ENCODE measurements at regions not wholly inside any gene's neighbourhood (a gene's known extent, or its start where the extent isn't known, plus 50 kb on each side); places are given as distances from the start of the nearest gene placed in this dataset.

- DNase-seq = no peak
Observed at GRCh38 chr20:22652681-22653588, 68.6 kb upstream of the FOXA2 start.

GRCh38 chr20:22653658-22654642, 69.6 kb upstream of the FOXA2 start:
- no peak for DNase-seq

GRCh38 chr20:22663528-22664025, 79.2 kb upstream of the FOXA2 start:
- DNase-seq = no peak

- DNase-seq = no peak
Observed at GRCh38 chr20:22667198-22667597, 82.8 kb upstream of the FOXA2 start.

- DNase-seq = no peak
Observed at GRCh38 chr20:22672191-22672590, 87.8 kb upstream of the FOXA2 start.

GRCh38 chr20:22673467-22673866, 89.1 kb upstream of the FOXA2 start:
- no peak for DNase-seq

GRCh38 chr20:22675341-22675740, 91.0 kb upstream of the FOXA2 start:
- no peak for DNase-seq

GRCh38 chr20:22678678-22679077, 94.3 kb upstream of the FOXA2 start:
- no peak for DNase-seq

GRCh38 chr20:22679197-22679596, 94.8 kb upstream of the FOXA2 start:
- DNase-seq = no peak

GRCh38 chr20:22680031-22680740, 95.8 kb upstream of the FOXA2 start:
- no peak for DNase-seq

GRCh38 chr20:22681591-22682248, 97.3 kb upstream of the FOXA2 start:
- DNase-seq = no peak

- DNase-seq = no peak
Observed at GRCh38 chr20:22682381-22682780, 98.0 kb upstream of the FOXA2 start.

GRCh38 chr20:22684072-22684762, 99.8 kb upstream of the FOXA2 start:
- peak; percentile 43 for DNase-seq

- DNase-seq = no peak
Observed at GRCh38 chr20:22684763-22685443, 100.5 kb upstream of the FOXA2 start.

GRCh38 chr20:22686097-22686496, 101.7 kb upstream of the FOXA2 start:
- no peak for DNase-seq

- no peak for DNase-seq
Observed at GRCh38 chr20:22687676-22688349, 103.4 kb upstream of the FOXA2 start.

GRCh38 chr20:22688485-22688884, 104.1 kb upstream of the FOXA2 start:
- no peak for DNase-seq

- no peak for DNase-seq
Observed at GRCh38 chr20:22689266-22689665, 104.9 kb upstream of the FOXA2 start.

- no peak for DNase-seq
Observed at GRCh38 chr20:22690000-22690399, 105.6 kb upstream of the FOXA2 start.

- no peak for DNase-seq
Observed at GRCh38 chr20:22690616-22691179, 106.3 kb upstream of the FOXA2 start.
